ENCODE measurements at regions not wholly inside any gene's neighbourhood (a gene's known extent, or its start where the extent isn't known, plus 50 kb on each side); places are given as distances from the start of the nearest gene placed in this dataset.

DNA sequence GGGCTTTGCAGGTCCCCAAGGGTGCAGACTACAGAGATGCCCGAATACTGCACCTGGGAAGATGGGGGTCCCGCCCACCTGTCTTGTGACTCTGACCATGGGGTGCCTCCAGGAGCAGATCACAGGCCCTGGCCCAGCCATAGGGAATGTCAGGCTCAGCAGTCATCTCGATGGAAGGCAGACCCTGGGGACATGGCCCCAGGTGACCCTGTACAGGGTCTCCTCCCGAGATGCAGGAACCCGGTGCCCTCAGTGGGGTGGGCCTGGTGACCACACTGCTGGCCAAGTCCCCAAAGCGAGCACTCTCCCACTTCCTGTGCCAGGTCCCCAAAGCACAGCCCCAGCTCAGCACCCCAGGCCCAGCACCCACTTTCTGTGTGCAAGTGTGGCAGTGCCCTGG, 903.7 kb upstream of the USP15 start:
- H3K9ac ChIP-seq (ENCODE audit: insufficient read depth, low read length), result no peak overlapping the region
- H3K9me3 ChIP-seq (ENCODE audit: control insufficient read depth, insufficient read depth, low read depth, low read length), result no peaks in the 10 kb centered on the region
- no peak for DNase-seq (ENCODE audit: low read depth in 2 of 2)
- no peak overlapping the region for H2AFZ ChIP-seq (ENCODE audit: low read length)
- no peak overlapping the region for H3K4me2 ChIP-seq (ENCODE audit: extremely low read depth, insufficient read depth, low read length)
- H3K4me1 ChIP-seq (ENCODE audit: control insufficient read depth, extremely low read depth, insufficient read depth, low read length), result no peaks in the 10 kb centered on the region
- H3K79me2 ChIP-seq (ENCODE audit: control insufficient read depth, insufficient read depth, low read length), result no peaks in the 10 kb centered on the region
- H4K20me1 ChIP-seq (ENCODE audit: control insufficient read depth, extremely low read depth, insufficient read depth, low read length), result no peaks in the 10 kb centered on the region
- TF ChIP-seq, protein P1, sequence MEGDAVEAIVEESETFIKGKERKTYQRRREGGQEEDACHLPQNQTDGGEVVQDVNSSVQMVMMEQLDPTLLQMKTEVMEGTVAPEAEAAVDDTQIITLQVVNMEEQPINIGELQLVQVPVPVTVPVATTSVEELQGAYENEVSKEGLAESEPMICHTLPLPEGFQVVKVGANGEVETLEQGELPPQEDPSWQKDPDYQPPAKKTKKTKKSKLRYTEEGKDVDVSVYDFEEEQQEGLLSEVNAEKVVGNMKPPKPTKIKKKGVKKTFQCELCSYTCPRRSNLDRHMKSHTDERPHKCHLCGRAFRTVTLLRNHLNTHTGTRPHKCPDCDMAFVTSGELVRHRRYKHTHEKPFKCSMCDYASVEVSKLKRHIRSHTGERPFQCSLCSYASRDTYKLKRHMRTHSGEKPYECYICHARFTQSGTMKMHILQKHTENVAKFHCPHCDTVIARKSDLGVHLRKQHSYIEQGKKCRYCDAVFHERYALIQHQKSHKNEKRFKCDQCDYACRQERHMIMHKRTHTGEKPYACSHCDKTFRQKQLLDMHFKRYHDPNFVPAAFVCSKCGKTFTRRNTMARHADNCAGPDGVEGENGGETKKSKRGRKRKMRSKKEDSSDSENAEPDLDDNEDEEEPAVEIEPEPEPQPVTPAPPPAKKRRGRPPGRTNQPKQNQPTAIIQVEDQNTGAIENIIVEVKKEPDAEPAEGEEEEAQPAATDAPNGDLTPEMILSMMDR (conservative IDR thresholded peaks at IDR 0.05 in 1 of 2, IDR thresholded peaks at IDR 0.05 in 1 of 2; ENCODE audit: low read depth in 1 of 2, low read length in 2 of 2), result no peak
- TF ChIP-seq EZH2 (IDR thresholded peaks at IDR 0.05; ENCODE audit: low read length, missing control alignments), result no peak
- H3K27me3 ChIP-seq (ENCODE audit: control insufficient read depth, insufficient read depth, low read length), result no peaks in the 10 kb centered on the region
- H3K4me3 ChIP-seq (replicated peaks in 1 of 4; ENCODE audit: control extremely low read depth in 1 of 4, insufficient read depth in 1 of 4, low read depth in 3 of 4, low read length in 4 of 4), result no peak overlapping the region
- H3K27ac ChIP-seq (ENCODE audit: insufficient read depth, low read length), result no peak overlapping the region
- H3K36me3 ChIP-seq (ENCODE audit: control insufficient read depth, insufficient read depth, low read length), result no peaks in the 10 kb centered on the region

DNA sequence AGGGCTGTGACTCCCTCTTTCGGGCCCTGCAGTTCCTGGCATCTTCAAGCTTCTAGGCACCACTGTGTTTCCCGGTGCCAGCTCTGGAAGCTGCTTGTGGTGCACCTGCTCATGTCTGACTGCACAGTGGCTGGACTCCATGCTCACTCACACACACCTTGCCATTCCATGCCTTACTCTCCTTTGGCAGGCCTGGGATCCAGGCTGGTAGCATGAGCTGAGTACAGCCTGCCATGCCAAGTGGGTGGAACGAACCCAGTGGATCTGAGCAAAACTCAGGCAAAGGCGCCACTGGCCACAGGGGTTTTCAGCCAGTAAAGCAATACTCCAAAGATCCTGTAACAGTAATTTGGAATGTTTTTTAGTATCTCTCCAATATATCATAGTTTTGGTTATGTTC, 902.7 kb upstream of the USP15 start:
- no peak for DNase-seq (ENCODE audit: low read depth in 2 of 2)
- H4K20me1 ChIP-seq (ENCODE audit: control insufficient read depth, extremely low read depth, insufficient read depth, low read length), result no peaks in the 10 kb centered on the region
- H3K79me2 ChIP-seq (ENCODE audit: control insufficient read depth, insufficient read depth, low read length), result no peaks in the 10 kb centered on the region
- no peaks in the 10 kb centered on the region for H3K27me3 ChIP-seq (ENCODE audit: control insufficient read depth, insufficient read depth, low read length)
- no peaks in the 10 kb centered on the region for H3K4me1 ChIP-seq (ENCODE audit: control insufficient read depth, extremely low read depth, insufficient read depth, low read length)
- no peaks in the 10 kb centered on the region for H3K9me3 ChIP-seq (ENCODE audit: control insufficient read depth, insufficient read depth, low read depth, low read length)
- H3K36me3 ChIP-seq (ENCODE audit: control insufficient read depth, insufficient read depth, low read length), result no peaks in the 10 kb centered on the region
- H3K4me3 ChIP-seq (replicated peaks in 1 of 4; ENCODE audit: control extremely low read depth in 1 of 4, insufficient read depth in 1 of 4, low read depth in 3 of 4, low read length in 4 of 4), result no peak overlapping the region
- no peak overlapping the region for H3K4me2 ChIP-seq (ENCODE audit: extremely low read depth, insufficient read depth, low read length)
- H3K27ac ChIP-seq (ENCODE audit: insufficient read depth, low read length), result no peak overlapping the region
- no peak overlapping the region for H3K9ac ChIP-seq (ENCODE audit: insufficient read depth, low read length)
- H2AFZ ChIP-seq (ENCODE audit: low read length), result no peak overlapping the region
- TF ChIP-seq, protein P1 (conservative IDR thresholded peaks at IDR 0.05 in 1 of 2, IDR thresholded peaks at IDR 0.05 in 1 of 2; ENCODE audit: low read depth in 1 of 2, low read length in 2 of 2), result no peak
- TF ChIP-seq EZH2 (IDR thresholded peaks at IDR 0.05; ENCODE audit: low read length, missing control alignments), result no peak

DNA sequence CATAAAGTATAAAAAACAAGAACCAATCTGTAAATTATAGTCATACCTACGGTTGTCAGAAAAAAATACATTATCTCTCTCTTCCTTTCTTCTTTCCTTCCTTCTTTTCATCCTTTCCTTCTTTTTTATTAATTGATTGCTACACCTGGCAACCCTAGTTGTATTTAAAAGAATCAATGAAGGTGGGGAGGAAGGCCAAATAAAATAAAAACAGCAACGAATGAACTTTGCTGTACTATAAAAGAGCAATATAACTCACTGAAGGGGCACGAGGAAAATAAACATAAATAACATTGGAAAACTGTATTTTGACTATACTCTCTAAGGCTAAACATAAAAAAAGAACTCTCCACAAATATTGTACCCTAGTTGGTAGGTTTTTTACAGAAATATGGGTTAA, 898.2 kb upstream of the USP15 start:
- no peaks in the 10 kb centered on the region for H3K9me3 ChIP-seq (ENCODE audit: control insufficient read depth, insufficient read depth, low read depth, low read length)
- H3K4me2 ChIP-seq (ENCODE audit: extremely low read depth, insufficient read depth, low read length), result no peak overlapping the region
- no peaks in the 10 kb centered on the region for H4K20me1 ChIP-seq (ENCODE audit: control insufficient read depth, extremely low read depth, insufficient read depth, low read length)
- no peaks in the 10 kb centered on the region for H3K36me3 ChIP-seq (ENCODE audit: control insufficient read depth, insufficient read depth, low read length)
- DNase-seq (ENCODE audit: low read depth in 2 of 2), result no peak
- TF ChIP-seq, protein P1 (conservative IDR thresholded peaks at IDR 0.05 in 1 of 2, IDR thresholded peaks at IDR 0.05 in 1 of 2; ENCODE audit: low read depth in 1 of 2, low read length in 2 of 2), result no peak
- TF ChIP-seq EZH2 (IDR thresholded peaks at IDR 0.05; ENCODE audit: low read length, missing control alignments), result no peak
- H3K79me2 ChIP-seq (ENCODE audit: control insufficient read depth, insufficient read depth, low read length), result no peaks in the 10 kb centered on the region
- H3K27me3 ChIP-seq (ENCODE audit: control insufficient read depth, insufficient read depth, low read length), result no peaks in the 10 kb centered on the region
- H3K27ac ChIP-seq (ENCODE audit: insufficient read depth, low read length), result no peak overlapping the region
- H2AFZ ChIP-seq (ENCODE audit: low read length), result no peak overlapping the region
- H3K4me1 ChIP-seq (ENCODE audit: control insufficient read depth, extremely low read depth, insufficient read depth, low read length), result no peaks in the 10 kb centered on the region
- no peak overlapping the region for H3K9ac ChIP-seq (ENCODE audit: insufficient read depth, low read length)
- H3K4me3 ChIP-seq (replicated peaks in 1 of 4; ENCODE audit: control extremely low read depth in 1 of 4, insufficient read depth in 1 of 4, low read depth in 3 of 4, low read length in 4 of 4), result no peak overlapping the region

Data from fibroblast of lung (primary cell).